T-cell (primary cell): ENCODE measurements at regions not wholly inside any gene's neighbourhood (a gene's known extent, or its start where the extent isn't known, plus 50 kb on each side); places are given as distances from the start of the nearest gene placed in this dataset.

Experiments used
- ATAC-seq, 4 experiments: fragments of 200-7000 bp in 3 of 4; fragments of 150-1000 bp in 1 of 4; cut with Tn5 transposase; replicated peaks in 1 of 4; 1 replicate in 3 of 4; 2 replicates in 1 of 4; pipeline ENCODE4 v1.10.0; 2021; ENCODE audit warnings: moderate library complexity in 3 of 4, mild to moderate bottlenecking in 2 of 4, moderate number of reproducible peaks in 1 of 4
- CTCF ChIA-PET, 2 donors: fragments of 300-600 bp; sonication (Branson Sonifier 250); formaldehyde crosslinking; loops; one replicate each; lab custom pipeline; 2022; ENCODE audit warnings: antibody characterized with exemption in 2 of 2; lab: Charles Lee
- POLR2A ChIA-PET, 2 donors: fragments of 300-600 bp; sonication (Branson Sonifier 250); formaldehyde crosslinking; loops; one replicate each; lab custom pipeline; 2022; ENCODE audit warnings: antibody characterized with exemption in 2 of 2; lab: Charles Lee
- DNase-seq, 35 experiments: peaks; one replicate each; pipeline versions ENCODE4 v3.0.0 to v3.0.0-alpha.2; 2013 to 2023
- H3K27ac ChIP-seq: one replicate; pipeline ENCODE4 v1.5.1; 2013; ENCODE audit warnings: low read length
- H3K27me3 ChIP-seq, 2 experiments: replicated peaks in 1 of 2; 1 replicate in 1 of 2; 2 replicates in 1 of 2; pipeline versions ENCODE4 v1.6.1 to v1.7.0; 2013; ENCODE audit warnings: low read length in 1 of 2, mixed read lengths in 1 of 2; ENCODE audit not compliant: control insufficient read depth in 2 of 2, insufficient read depth in 2 of 2; ENCODE audit errors: extremely low read depth in 1 of 2
- H3K36me3 ChIP-seq, 2 donors: 1 replicate in 1 of 2; 2 replicates in 1 of 2; pipeline versions ENCODE4 v1.6.1 to v1.7.0; 2013; ENCODE audit warnings: low read length in 1 of 2; ENCODE audit not compliant: control insufficient read depth in 2 of 2, insufficient read depth in 1 of 2; ENCODE audit errors: extremely low read depth in 1 of 2
- H3K4me1 ChIP-seq, 2 experiments: 1 replicate in 1 of 2; 2 replicates in 1 of 2; pipeline versions ENCODE4 v1.6.1 to v1.7.0; 2013; ENCODE audit warnings: low read length in 2 of 2, mixed read lengths in 1 of 2; ENCODE audit not compliant: insufficient read depth in 2 of 2, control insufficient read depth in 1 of 2; ENCODE audit errors: extremely low read depth in 1 of 2
- H3K4me3 ChIP-seq, 2 donors: 1 replicate in 1 of 2; 2 replicates in 1 of 2; pipeline versions ENCODE4 v1.5.1 to v1.7.0; 2013; ENCODE audit warnings: mild to moderate bottlenecking in 2 of 2, low read length in 1 of 2, moderate library complexity in 1 of 2; ENCODE audit not compliant: control insufficient read depth in 1 of 2; ENCODE audit errors: extremely low read depth in 1 of 2
- H3K9me3 ChIP-seq: 2 replicates; pipeline ENCODE4 v1.7.0; 2013
- H3K27ac Mint-ChIP-seq, 2 donors: one replicate each; pipeline ENCODE4 v1.8.0; 2020 to 2021; ENCODE audit warnings: mild to moderate bottlenecking in 2 of 2, mixed read lengths in 2 of 2
- H3K27me3 Mint-ChIP-seq, 2 donors: one replicate each; pipeline ENCODE4 v1.8.0; 2021 to 2022; ENCODE audit warnings: mixed read lengths in 2 of 2
- H3K36me3 Mint-ChIP-seq: one replicate; pipeline ENCODE4 v1.8.0; 2021; ENCODE audit warnings: mixed read lengths
- H3K4me1 Mint-ChIP-seq, 3 donors: one replicate each; pipeline ENCODE4 v1.8.0; 2020 to 2022; ENCODE audit warnings: mixed read lengths in 3 of 3, mild to moderate bottlenecking in 1 of 3
- H3K4me3 Mint-ChIP-seq, 3 donors: one replicate each; pipeline ENCODE4 v1.8.0; 2020 to 2022; ENCODE audit warnings: mild to moderate bottlenecking in 3 of 3, mixed read lengths in 3 of 3, moderate library complexity in 3 of 3
- H3K9me3 Mint-ChIP-seq, 3 donors: one replicate each; pipeline ENCODE4 v1.8.0; 2020 to 2022; ENCODE audit warnings: mixed read lengths in 3 of 3
- WGBS: methylation state at CpG from one replicate; pipeline ENCODE4 v1.1.5; 2013; ENCODE audit warnings: missing lambda C conversion rate; ENCODE audit not compliant: insufficient coverage; 5-methylcytosine and 5-hydroxymethylcytosine counted together

- H3K9me3 Mint-ChIP-seq: peaks cover 16 to 27% (median 26%) of the 10 kb centered on the region in 3 donors
- H3K4me1 Mint-ChIP-seq: no peaks in the 10 kb centered on the region
- H3K27ac Mint-ChIP-seq: no peak overlapping the region
- no peak overlapping the region for H3K27ac ChIP-seq
- ChIA-PET POLR2A (interaction anchor here in 1 of 2 donors (0.6 kb wide), 1 partner anchor 11 kb away, joined by 3 read pairs; no protein-coding TSS in a partner anchor), CTCF (no interaction called here)
- peaks cover 3% of the 10 kb centered on the region for H3K9me3 ChIP-seq
- WGBS: 100% methylated on average over 2 of the region's 2 CpGs
- H3K4me3 Mint-ChIP-seq: no peak overlapping the region
- H3K27me3 Mint-ChIP-seq: no peaks in the 10 kb centered on the region
- no peak overlapping the region for H3K4me3 ChIP-seq
- no peaks in the 10 kb centered on the region for H3K27me3 ChIP-seq
- no peak for ATAC-seq
- H3K36me3 ChIP-seq: no peaks in the 10 kb centered on the region
- no peak for DNase-seq
- H3K4me1 ChIP-seq: no peaks in the 10 kb centered on the region
- H3K36me3 Mint-ChIP-seq: no peaks in the 10 kb centered on the region
These were observed 2463.1 kb downstream of the PCDH9 start for GRCh38 chr13:64767054-64767453.

GRCh38 chr13:64765636-64766035 lies 2464.5 kb downstream of the PCDH9 start:
- no peaks in the 10 kb centered on the region for H3K36me3 Mint-ChIP-seq

GRCh38 chr13:64758521-64759244 lies 2471.5 kb downstream of the PCDH9 start:
- H3K27me3 ChIP-seq: no peaks in the 10 kb centered on the region
- Mint-ChIP-seq H3K27me3 (no peaks in the 10 kb centered on the region), H3K27ac (no peak overlapping the region), H3K36me3 (no peaks in the 10 kb centered on the region), H3K4me3 (no peak overlapping the region), H3K9me3 (peaks cover 11 to 30% (median 22%) of the 10 kb centered on the region in 3 donors), H3K4me1 (no peaks in the 10 kb centered on the region)
- H3K4me1 ChIP-seq: no peaks in the 10 kb centered on the region
- H3K36me3 ChIP-seq: no peaks in the 10 kb centered on the region
- ATAC-seq (no peak), DNase-seq (no peak)
- peaks cover 3% of the 10 kb centered on the region for H3K9me3 ChIP-seq
- ChIA-PET POLR2A (no interaction called here), CTCF (no interaction called here)
- no peak overlapping the region for H3K4me3 ChIP-seq
- no CpG with 5 or more reads among the region's 1 CpG for WGBS
- no peak overlapping the region for H3K27ac ChIP-seq

More at GRCh38 chr13:64765636-64766035, 2464.5 kb downstream of the PCDH9 start:
- H3K36me3 ChIP-seq: no peaks in the 10 kb centered on the region
- no peaks in the 10 kb centered on the region for H3K4me1 ChIP-seq
- no peak for ATAC-seq
- CTCF ChIA-PET: no interaction called here
- Mint-ChIP-seq H3K27ac (no peak overlapping the region), H3K27me3 (no peaks in the 10 kb centered on the region), H3K9me3 (peaks cover 5 to 23% (median 22%) of the 10 kb centered on the region in 3 donors), H3K4me1 (no peaks in the 10 kb centered on the region), H3K4me3 (no peak overlapping the region)
- DNase-seq: no peak
- H3K27ac ChIP-seq: no peak overlapping the region
- POLR2A ChIA-PET: no interaction called here
- no peaks in the 10 kb centered on the region for H3K27me3 ChIP-seq
- peaks cover 3% of the 10 kb centered on the region for H3K9me3 ChIP-seq
- no peak overlapping the region for H3K4me3 ChIP-seq

GRCh38 chr13:64756621-64757020 lies 2473.5 kb downstream of the PCDH9 start:
- no CpG with 5 or more reads among the region's 1 CpG for WGBS
- no peak for DNase-seq
- Histone ChIP-seq H3K4me3 (no peak overlapping the region), H3K9me3 (no peaks in the 10 kb centered on the region), H3K27me3 (no peaks in the 10 kb centered on the region), H3K27ac (no peak overlapping the region), H3K36me3 (no peaks in the 10 kb centered on the region), H3K4me1 (no peaks in the 10 kb centered on the region)
- H3K9me3 Mint-ChIP-seq: peaks cover 11 to 31% (median 20%) of the 10 kb centered on the region in 3 donors
- ChIA-PET POLR2A (no interaction called here), CTCF (interaction anchor here in 1 of 2 donors (0.7 kb wide), 1 partner anchor 14 kb away, joined by 6 read pairs; no protein-coding TSS in a partner anchor)
- ATAC-seq: no peak
- H3K27me3 Mint-ChIP-seq: no peaks in the 10 kb centered on the region
- no peaks in the 10 kb centered on the region for H3K4me1 Mint-ChIP-seq
- H3K36me3 Mint-ChIP-seq: no peaks in the 10 kb centered on the region
- H3K4me3 Mint-ChIP-seq: no peak overlapping the region
- H3K27ac Mint-ChIP-seq: no peak overlapping the region

- H3K27ac Mint-ChIP-seq: no peak overlapping the region
- H3K4me1 ChIP-seq: no peaks in the 10 kb centered on the region
- H3K27me3 Mint-ChIP-seq: no peaks in the 10 kb centered on the region
- DNase-seq (no peak), ATAC-seq (no peak)
- H3K4me1 Mint-ChIP-seq: no peaks in the 10 kb centered on the region
- no peak overlapping the region for H3K4me3 Mint-ChIP-seq
- no peak overlapping the region for H3K4me3 ChIP-seq
- 81% methylated on average over 3 of the region's 3 CpGs for WGBS
- ChIA-PET CTCF (no interaction called here), POLR2A (interaction anchor here in 1 of 2 donors (0.6 kb wide), 1 partner anchor 11 kb away, joined by 3 read pairs; no protein-coding TSS in a partner anchor)
- H3K36me3 Mint-ChIP-seq: no peaks in the 10 kb centered on the region
- H3K9me3 ChIP-seq: no peaks in the 10 kb centered on the region
- H3K36me3 ChIP-seq: no peaks in the 10 kb centered on the region
- no peak overlapping the region for H3K27ac ChIP-seq
- H3K9me3 Mint-ChIP-seq: peaks cover 11 to 34% (median 21%) of the 10 kb centered on the region in 3 donors
- no peaks in the 10 kb centered on the region for H3K27me3 ChIP-seq
These were observed 2474.2 kb downstream of the PCDH9 start for GRCh38 chr13:64755961-64756360.

- no peak for DNase-seq
- Mint-ChIP-seq H3K9me3 (peaks cover 11 to 22% (median 11%) of the 10 kb centered on the region in 3 donors), H3K27me3 (no peaks in the 10 kb centered on the region), H3K4me1 (no peaks in the 10 kb centered on the region), H3K36me3 (no peaks in the 10 kb centered on the region), H3K4me3 (no peak overlapping the region), H3K27ac (no peak overlapping the region)
- Histone ChIP-seq H3K27me3 (no peaks in the 10 kb centered on the region), H3K27ac (no peak overlapping the region), H3K4me3 (no peak overlapping the region), H3K9me3 (no peaks in the 10 kb centered on the region), H3K4me1 (no peaks in the 10 kb centered on the region), H3K36me3 (no peaks in the 10 kb centered on the region)
- no peak for ATAC-seq
- ChIA-PET CTCF (no interaction called here), POLR2A (interaction anchor here in 1 of 2 donors (0.5 kb wide), 1 partner anchor 417 kb away, joined by 3 read pairs; no protein-coding TSS in a partner anchor)
- no CpG with 5 or more reads among the region's 2 CpGs for WGBS
These were observed 2476.7 kb downstream of the PCDH9 start for GRCh38 chr13:64753233-64754000.
